ENCODE measurements at regions not wholly inside any gene's neighbourhood (a gene's known extent, or its start where the extent isn't known, plus 50 kb on each side); places are given as distances from the start of the nearest gene placed in this dataset.

GRCh38 chr3:46090161-46090591 is 62.9 kb upstream of the XCR1 start:
- Mint-ChIP-seq H3K27me3 (ENCODE audit: low read depth) (peaks cover 5% of the 10 kb centered on the region), H3K36me3 (ENCODE audit: low read depth) (peaks cover 17% of the 10 kb centered on the region), H3K4me3 (no peak overlapping the region), H3K4me1 (ENCODE audit: low read depth) (peaks cover 51% of the 10 kb centered on the region), H3K9me3 (no peaks in the 10 kb centered on the region), H3K27ac (no peak overlapping the region)

- no peaks in the 10 kb centered on the region for H3K9me3 Mint-ChIP-seq
- H3K27me3 Mint-ChIP-seq (ENCODE audit: low read depth): peaks cover 5% of the 10 kb centered on the region
- peaks cover 13% of the 10 kb centered on the region for H3K36me3 Mint-ChIP-seq (ENCODE audit: low read depth)
- H3K4me1 Mint-ChIP-seq (ENCODE audit: low read depth): peaks cover 49% of the 10 kb centered on the region
- H3K27ac Mint-ChIP-seq: peak overlapping the region; percentile 14
- H3K4me3 Mint-ChIP-seq: no peak overlapping the region
These were observed 62.1 kb upstream of the XCR1 start for GRCh38 chr3:46089237-46090011.

- Mint-ChIP-seq H3K9me3 (no peaks in the 10 kb centered on the region), H3K4me1 (ENCODE audit: low read depth) (peaks cover 39% of the 10 kb centered on the region)
These were observed 60.6 kb upstream of the XCR1 start for GRCh38 chr3:46087871-46088270.

GRCh38 chr3:46086986-46087385 is 59.7 kb upstream of the XCR1 start:
- H3K9me3 Mint-ChIP-seq: no peaks in the 10 kb centered on the region
- H3K27ac Mint-ChIP-seq: no peak overlapping the region
- peaks cover 34% of the 10 kb centered on the region for H3K4me1 Mint-ChIP-seq (ENCODE audit: low read depth)
- H3K27me3 Mint-ChIP-seq (ENCODE audit: low read depth): peaks cover 5% of the 10 kb centered on the region
- peaks cover 8% of the 10 kb centered on the region for H3K36me3 Mint-ChIP-seq (ENCODE audit: low read depth)
- no peak overlapping the region for H3K4me3 Mint-ChIP-seq

More at GRCh38 chr3:46087871-46088270, 60.6 kb upstream of the XCR1 start:
- H3K27ac Mint-ChIP-seq: no peak overlapping the region
- H3K4me3 Mint-ChIP-seq: no peak overlapping the region
- H3K36me3 Mint-ChIP-seq (ENCODE audit: low read depth): peaks cover 7% of the 10 kb centered on the region
- H3K27me3 Mint-ChIP-seq (ENCODE audit: low read depth): peaks cover 5% of the 10 kb centered on the region

GRCh38 chr3:46086083-46086437 is 58.8 kb upstream of the XCR1 start:
- Mint-ChIP-seq H3K36me3 (ENCODE audit: low read depth) (peaks cover 11% of the 10 kb centered on the region), H3K27ac (no peak overlapping the region), H3K4me1 (ENCODE audit: low read depth) (peaks cover 36% of the 10 kb centered on the region), H3K27me3 (ENCODE audit: low read depth) (peaks cover 5% of the 10 kb centered on the region), H3K9me3 (no peaks in the 10 kb centered on the region), H3K4me3 (no peak overlapping the region)

GRCh38 chr3:46085421-46086082 is 58.3 kb upstream of the XCR1 start:
- H3K27ac Mint-ChIP-seq: no peak overlapping the region
- peaks cover 8% of the 10 kb centered on the region for H3K36me3 Mint-ChIP-seq (ENCODE audit: low read depth)
- no peak overlapping the region for H3K4me3 Mint-ChIP-seq
- H3K27me3 Mint-ChIP-seq (ENCODE audit: low read depth): peaks cover 5% of the 10 kb centered on the region
- no peaks in the 10 kb centered on the region for H3K9me3 Mint-ChIP-seq
- H3K4me1 Mint-ChIP-seq (ENCODE audit: low read depth): peaks cover 33% of the 10 kb centered on the region

GRCh38 chr3:46083956-46084355 is 56.7 kb upstream of the XCR1 start:
- Mint-ChIP-seq H3K27me3 (ENCODE audit: low read depth) (peaks cover 8% of the 10 kb centered on the region), H3K36me3 (ENCODE audit: low read depth) (peaks cover 4% of the 10 kb centered on the region), H3K4me3 (no peak overlapping the region), H3K9me3 (no peaks in the 10 kb centered on the region), H3K27ac (no peak overlapping the region), H3K4me1 (ENCODE audit: low read depth) (peaks cover 25% of the 10 kb centered on the region)

- H3K27ac Mint-ChIP-seq: no peak overlapping the region
- H3K36me3 Mint-ChIP-seq (ENCODE audit: low read depth): peaks cover 4% of the 10 kb centered on the region
- H3K4me1 Mint-ChIP-seq (ENCODE audit: low read depth): peaks cover 31% of the 10 kb centered on the region
These were observed 55.6 kb upstream of the XCR1 start for GRCh38 chr3:46082849-46083248.

GRCh38 chr3:46082021-46082420 is 54.7 kb upstream of the XCR1 start:
- H3K4me1 Mint-ChIP-seq (ENCODE audit: low read depth): peaks cover 34% of the 10 kb centered on the region
- H3K27me3 Mint-ChIP-seq (ENCODE audit: low read depth): peaks cover 12% of the 10 kb centered on the region
- H3K27ac Mint-ChIP-seq: no peak overlapping the region
- H3K4me3 Mint-ChIP-seq: no peak overlapping the region
- no peaks in the 10 kb centered on the region for H3K9me3 Mint-ChIP-seq
- peaks cover 4% of the 10 kb centered on the region for H3K36me3 Mint-ChIP-seq (ENCODE audit: low read depth)

More at GRCh38 chr3:46082849-46083248, 55.6 kb upstream of the XCR1 start:
- Mint-ChIP-seq H3K27me3 (ENCODE audit: low read depth) (peaks cover 8% of the 10 kb centered on the region), H3K9me3 (no peaks in the 10 kb centered on the region), H3K4me3 (no peak overlapping the region)

GRCh38 chr3:46080969-46081345 is 53.7 kb upstream of the XCR1 start:
- peaks cover 12% of the 10 kb centered on the region for H3K27me3 Mint-ChIP-seq (ENCODE audit: low read depth)
- H3K4me1 Mint-ChIP-seq (ENCODE audit: low read depth): peaks cover 40% of the 10 kb centered on the region
- no peak overlapping the region for H3K4me3 Mint-ChIP-seq
- H3K27ac Mint-ChIP-seq: no peak overlapping the region
- H3K9me3 Mint-ChIP-seq: no peaks in the 10 kb centered on the region
- H3K36me3 Mint-ChIP-seq (ENCODE audit: low read depth): peaks cover 4% of the 10 kb centered on the region

GRCh38 chr3:46080124-46080968 is 53.1 kb upstream of the XCR1 start:
- H3K27me3 Mint-ChIP-seq (ENCODE audit: low read depth): peaks cover 8% of the 10 kb centered on the region
- H3K4me1 Mint-ChIP-seq (ENCODE audit: low read depth): peaks cover 33% of the 10 kb centered on the region
- H3K4me3 Mint-ChIP-seq: no peak overlapping the region
- H3K36me3 Mint-ChIP-seq (ENCODE audit: low read depth): peaks cover 4% of the 10 kb centered on the region
- no peak overlapping the region for H3K27ac Mint-ChIP-seq
- no peaks in the 10 kb centered on the region for H3K9me3 Mint-ChIP-seq

GRCh38 chr3:46078712-46079400 is 51.6 kb upstream of the XCR1 start:
- peaks cover 7% of the 10 kb centered on the region for H3K27me3 Mint-ChIP-seq (ENCODE audit: low read depth)
- H3K27ac Mint-ChIP-seq: peak overlapping the region; percentile 4
- peaks cover 6% of the 10 kb centered on the region for H3K36me3 Mint-ChIP-seq (ENCODE audit: low read depth)
- H3K4me1 Mint-ChIP-seq (ENCODE audit: low read depth): peaks cover 32% of the 10 kb centered on the region
- H3K4me3 Mint-ChIP-seq: no peak overlapping the region
- H3K9me3 Mint-ChIP-seq: no peaks in the 10 kb centered on the region
